NCI-H2196 (cell line): ENCODE measurements at regions not wholly inside any gene's neighbourhood (a gene's known extent, or its start where the extent isn't known, plus 50 kb on each side); places are given as distances from the start of the nearest gene placed in this dataset.

Source experiments
- DNase-seq: peaks from one replicate; lab custom pipeline; 2025; ENCODE audit not compliant: unreplicated experiment; lab: John Stamatoyannopoulos, UW

DNA sequence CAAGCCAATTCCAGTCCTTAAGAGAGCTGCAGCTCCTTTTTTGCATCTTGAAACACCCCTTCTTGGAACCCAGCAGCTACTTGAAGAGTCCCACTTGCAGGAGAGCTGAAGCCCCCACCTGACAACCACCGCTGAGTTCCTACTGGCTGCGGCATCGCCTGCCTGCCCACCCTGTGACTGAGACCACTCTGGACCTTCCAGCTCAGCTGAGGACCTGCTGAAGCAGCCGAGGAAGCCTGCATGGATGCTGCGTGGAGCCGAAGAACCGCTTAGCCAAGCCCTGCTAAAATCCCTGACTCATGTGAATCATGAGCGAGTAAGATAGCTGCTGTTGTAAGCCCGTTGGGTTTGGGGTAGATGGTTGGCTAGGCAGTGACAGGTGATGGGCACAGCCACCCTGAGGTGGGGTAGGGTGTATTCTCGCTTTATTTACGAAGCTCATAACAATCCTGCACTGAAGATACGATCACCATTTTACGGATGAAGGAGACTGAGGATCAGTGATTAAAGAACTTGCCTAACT lies 78.4 kb downstream of the INHBB start:
- no peak for DNase-seq

DNA sequence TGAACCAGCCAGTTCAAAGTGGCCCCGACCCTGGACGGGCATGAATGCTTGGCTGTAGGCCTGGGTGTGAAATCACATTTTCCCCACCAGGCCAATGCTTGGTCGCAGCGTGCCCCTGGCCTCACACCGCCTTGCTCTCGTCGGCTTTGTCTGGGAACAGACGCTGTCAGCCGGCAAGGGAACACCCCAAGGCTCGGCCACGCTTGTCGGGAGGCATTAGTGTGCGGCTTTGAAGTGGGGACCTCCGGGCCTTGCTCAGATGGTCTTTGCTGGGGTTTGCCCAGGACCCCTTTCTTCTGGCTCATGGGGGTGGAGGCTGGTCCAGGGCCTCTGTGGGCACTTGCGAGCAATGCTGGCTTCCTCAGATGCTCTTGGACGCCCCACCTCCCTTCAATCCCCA lies 79.1 kb downstream of the INHBB start:
- no peak for DNase-seq

DNA sequence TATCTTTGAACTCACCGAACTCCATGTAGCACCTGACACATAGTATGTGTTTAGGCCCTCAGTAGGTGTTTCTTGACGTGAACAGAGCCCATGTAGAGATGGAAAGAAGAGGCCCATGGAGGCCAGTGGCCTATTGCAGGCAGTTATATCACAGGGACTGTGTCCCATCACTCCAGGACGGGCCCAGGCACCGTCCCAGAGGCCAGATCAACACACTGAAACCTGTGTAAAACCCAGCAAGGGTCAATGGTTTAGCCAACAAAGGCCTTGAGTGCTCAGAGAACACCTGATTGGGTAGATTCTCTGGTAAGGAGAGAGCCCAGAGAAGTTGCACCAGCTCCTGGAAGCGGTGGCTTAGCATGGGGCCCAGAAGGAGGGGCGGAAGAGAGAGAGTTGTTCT lies 82.8 kb downstream of the INHBB start:
- no peak for DNase-seq

DNA sequence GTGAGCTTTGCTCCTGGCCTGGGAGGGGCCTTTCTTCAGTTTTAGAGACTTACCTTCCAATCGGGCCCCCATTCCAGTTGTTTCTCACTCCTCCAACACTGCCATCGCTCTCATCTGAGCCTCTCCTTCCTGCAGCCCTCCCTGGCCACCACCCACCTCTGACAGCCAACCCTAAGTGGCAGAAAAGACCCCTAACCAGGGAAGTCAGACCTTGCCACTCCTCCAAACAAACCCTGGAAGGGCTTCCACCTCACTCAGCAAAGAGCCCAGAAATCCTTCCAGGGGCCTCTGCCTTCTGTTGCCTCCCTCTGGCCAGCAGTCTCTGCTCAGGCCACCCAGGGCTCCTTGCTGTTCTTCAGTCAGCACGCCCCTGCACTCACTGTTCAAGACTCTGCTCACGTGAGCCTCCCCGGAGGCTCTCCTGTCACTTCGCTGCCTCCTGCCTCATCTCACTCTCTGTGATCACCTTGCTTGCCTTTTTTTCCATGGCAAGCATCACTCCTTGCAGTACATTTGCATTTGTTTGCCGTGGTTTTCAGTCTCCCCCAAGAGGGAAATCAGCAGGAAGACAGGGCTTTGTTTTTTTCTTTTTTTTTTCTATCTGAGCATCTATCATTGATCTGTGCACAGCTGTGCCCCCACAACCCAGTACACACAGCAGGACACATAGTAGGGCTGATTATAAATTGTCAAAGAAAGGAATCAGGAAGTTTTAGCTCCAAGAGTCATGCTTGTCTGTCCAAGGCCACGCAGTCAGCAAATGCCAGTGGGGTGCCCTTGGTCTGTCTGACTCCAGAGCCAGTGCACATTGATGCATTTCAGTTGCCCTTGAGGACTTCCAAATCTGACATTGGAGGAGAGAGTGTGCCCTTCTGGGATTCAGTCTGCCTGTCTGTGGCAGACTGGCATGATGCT lies 83.9 kb downstream of the INHBB start:
- DNase-seq = no peak

DNA sequence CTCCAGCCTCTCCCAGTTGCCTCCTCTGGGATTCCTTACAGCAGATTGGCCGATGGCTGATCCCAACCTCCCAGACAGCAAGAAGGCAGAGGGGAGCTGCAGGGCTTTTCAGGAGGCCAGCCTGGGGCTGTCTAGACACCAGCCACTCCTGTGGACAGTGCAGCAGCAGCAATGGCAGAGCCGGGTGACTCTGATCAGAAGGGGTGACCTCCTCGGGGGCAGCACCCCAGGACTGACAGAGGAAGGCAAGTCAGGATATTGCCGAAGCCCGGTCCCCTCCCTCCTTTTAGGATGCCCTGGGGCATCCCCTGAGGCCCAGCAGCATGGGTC lies 84.5 kb downstream of the INHBB start:
- DNase-seq = no peak

DNA sequence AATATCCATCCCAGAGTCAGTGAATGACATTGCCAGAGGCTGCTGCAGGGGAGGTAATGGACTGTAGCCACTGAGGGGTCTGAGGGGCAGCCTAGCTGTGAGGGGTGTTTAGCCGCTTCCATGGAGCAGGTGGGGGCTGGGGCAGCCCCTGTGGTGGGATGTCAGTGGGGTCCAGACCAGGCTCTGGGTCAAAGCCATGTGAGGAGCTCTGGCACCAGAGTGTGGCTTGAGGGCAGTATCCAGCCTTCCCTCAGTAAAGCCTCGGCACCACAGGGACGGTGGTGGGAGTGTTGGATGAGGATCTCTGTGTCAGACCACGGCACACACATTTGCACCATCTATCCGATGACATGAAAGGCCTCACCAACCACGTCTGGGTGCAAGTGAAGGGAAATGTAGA lies 85.0 kb downstream of the INHBB start:
- no peak for DNase-seq

DNA sequence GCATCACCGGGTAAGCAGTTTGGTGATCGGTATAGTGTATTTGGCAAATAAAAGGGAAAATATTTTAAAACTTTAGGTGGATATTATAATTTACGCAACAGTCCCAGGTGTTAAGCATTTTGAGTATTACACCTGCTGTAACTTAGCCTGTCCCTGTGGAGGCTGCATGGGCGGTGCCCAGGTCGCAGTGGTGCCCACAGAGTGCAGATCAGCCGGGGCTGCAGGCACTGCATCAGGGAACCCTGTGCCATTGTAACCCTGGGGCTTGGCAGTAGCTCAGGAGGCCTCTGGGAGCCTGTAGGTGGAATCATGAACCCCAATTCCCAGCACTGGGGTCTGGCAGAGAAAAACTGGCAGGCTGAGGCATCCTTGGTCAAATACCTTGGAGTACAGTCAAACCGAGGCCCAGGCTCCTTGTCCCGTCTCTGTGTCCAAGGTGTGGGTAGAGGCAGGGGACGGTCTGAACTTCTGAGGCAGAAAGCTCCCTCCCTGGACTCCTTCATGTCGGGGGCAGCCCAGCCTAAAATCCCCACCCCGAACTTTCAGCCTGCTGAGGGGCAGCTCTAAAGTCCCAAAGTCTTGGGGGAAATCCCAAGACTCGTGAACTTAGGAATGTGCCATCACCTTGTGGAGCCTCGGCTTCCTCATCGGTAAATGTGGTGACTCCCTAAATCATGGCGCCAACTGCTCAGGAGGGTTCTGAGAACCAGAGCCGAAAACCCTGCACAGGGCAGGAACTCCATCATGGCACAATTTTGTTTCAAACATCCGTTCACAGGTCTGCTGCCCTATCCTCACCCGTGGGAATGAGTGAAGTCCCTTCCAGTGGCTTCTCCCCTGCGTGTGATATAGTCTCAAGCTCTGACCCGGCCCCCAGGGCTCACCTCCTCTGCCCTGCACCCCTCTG lies 85.7 kb downstream of the INHBB start:
- no peak for DNase-seq

DNA sequence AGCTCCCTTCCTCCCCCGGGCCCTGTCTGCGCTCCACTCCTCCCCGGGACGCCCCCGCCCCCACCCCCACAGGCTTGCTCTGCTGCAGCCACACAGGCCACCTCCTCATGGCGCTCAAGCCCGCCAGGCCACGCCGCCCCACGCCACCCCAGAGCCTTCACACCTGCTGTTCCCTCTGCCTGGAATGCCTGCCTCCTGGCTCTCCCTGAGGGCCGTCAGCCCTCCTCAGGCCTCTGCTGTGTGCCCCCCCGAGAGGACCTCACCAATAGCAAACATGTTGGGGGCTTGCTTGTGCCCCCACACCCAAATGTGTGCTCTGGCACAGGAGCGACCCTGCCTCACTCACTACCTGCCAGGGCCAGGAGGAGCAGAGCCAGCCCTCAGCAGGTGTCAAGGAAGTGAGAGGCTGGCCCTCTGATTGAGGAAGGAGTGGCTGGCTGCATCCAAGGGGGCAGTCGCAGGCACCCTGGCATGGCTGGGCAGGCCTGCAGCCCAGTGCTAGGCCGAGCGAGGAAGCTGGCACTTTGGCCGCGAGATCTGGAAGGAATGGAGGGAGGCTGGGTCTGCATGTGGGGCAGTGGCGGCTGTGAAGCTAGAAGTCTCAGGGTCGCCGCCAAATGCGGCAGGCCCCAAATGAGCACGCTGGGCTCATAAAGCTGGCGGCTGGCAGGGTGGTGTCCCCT lies 86.5 kb downstream of the INHBB start:
- DNase-seq = peak; percentile 15

DNA sequence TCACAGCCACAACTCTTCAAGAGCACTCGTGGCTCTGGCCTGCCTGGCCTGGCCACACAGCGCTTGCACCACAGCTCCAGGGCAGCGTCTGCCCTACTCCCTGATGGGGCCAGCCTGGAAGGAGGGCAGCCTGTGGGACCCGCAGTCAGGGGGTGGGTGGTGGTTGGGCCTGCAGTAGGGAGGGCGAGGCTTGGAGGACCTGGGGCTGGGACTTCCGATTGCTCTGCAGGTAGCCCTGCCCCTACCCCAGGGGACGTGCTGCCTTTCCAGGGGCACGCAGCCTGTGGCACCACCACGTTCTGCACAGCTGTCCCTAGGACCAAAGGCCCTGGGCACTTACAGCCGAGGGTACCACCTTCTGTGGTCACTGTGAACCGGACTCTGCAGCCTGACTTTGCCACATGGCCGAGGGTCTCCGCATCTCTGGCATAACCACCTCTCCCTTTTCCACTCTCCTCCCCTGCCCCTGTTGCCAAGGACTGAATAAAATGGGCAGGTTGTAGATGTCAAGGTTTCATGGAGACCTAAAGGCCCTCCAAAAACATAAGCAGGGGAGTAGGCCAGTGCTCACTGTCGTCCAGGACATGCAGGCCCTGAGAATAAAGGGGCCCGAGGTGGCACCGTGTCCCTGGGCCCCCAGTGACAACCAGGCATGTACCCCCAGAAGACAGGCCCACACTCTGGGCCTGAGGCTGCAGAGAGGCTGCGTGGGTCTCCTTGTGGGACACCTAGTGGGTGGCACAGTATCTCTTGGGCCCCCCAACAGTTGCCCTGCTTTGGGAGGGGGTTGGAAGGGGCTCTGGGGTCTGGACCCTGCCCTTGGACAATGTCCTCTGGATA lies 87.3 kb downstream of the INHBB start:
- DNase-seq = no peak

DNA sequence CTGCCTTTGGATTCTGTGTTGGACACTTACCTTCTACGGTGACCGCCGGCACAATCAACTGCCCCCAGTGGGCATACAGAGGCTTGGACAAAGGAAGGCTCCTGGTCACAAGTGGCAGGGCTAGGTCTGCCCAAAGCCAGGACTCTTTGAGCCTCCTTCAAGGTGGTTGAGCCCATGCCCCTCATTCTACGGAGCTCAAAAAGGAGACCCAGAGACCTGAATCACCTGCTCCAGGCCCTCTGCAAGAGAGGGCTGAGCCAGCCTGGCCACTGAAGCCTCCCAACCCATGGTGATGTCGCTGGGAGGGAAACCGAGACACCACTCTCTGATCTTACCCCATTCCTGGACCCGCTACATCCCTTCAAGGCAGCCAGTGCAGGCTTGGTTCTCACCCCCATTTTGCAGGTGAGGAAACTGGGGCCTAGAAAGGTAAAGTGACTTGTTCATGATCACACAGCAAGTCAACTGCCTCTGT lies 87.9 kb downstream of the INHBB start:
- no peak for DNase-seq

DNA sequence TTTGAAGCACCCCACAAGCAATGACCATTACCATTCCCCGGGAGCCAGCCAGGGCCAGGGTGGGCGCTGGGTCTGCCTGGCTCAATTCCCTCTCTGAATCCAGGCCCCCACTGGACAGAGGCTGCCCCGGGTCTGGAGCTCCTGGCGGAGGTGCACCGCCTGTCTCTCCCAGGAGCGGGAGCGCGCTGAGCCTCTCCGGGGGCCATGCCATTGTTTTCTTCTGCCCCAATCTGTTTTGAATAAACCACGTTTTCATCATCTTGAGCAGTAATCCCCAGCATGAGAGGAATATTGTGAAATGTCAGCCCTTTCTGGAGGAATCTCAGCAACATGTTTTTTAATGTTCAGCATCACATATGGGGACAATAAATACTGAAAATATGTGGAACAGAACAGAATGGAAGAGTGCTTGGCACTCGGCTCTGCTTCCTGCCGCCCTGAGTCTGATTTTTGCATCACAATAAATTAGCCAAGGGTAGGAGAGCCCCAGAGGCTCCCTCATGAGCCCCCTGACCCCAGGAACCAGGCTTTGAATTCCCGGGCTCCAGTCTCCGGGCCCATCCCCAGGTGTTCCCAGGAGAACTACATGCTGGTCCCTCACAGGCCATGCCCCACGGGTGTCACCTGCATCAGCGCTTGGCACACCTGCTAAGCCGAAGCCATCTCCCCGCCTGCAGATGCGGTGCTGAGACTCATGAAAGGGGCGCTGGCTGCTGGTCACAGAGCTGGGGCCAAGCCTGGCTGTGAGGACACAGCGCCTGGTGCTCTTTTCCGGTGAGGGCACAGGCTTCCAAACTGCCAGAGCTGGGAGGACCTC lies 88.8 kb downstream of the INHBB start:
- DNase-seq = no peak

DNA sequence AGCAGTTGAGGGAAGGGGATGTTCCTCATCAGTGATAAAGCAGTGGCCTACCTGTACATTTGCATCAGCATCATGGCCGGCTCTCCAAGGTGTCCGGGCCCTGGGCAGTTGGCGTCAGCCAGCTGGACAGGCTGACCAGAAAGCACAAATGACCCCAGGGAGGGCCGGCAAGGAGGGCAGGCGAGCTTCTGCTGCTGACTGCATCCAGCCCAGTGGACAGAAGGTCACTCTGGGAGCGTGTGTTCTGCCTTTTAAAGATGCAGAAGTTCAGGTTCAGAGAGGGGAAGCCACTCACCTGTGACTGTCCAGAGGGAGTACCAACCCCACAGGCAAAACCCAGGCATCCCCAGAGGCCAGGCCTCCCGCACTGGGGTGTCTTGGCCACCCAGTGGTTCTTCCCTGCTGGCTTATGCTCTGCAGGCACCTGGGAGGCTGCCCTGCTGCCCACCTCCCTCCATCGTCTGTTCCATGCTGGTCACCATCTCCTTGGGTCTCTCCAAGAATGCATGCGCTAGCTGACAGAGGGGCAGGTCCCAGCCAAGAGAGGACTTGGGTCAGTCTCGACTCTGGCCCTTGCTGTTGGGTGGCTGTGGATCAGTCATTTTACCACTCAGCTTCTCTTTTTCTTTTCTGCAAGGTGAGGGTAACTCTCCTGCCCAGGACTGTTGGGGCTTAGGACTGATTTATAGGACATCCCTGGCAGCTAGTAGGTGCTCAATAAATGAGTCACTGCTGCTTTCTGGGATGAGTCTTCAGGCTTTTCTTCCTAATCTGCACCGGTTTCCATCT lies 89.9 kb downstream of the INHBB start:
- DNase-seq = no peak

DNA sequence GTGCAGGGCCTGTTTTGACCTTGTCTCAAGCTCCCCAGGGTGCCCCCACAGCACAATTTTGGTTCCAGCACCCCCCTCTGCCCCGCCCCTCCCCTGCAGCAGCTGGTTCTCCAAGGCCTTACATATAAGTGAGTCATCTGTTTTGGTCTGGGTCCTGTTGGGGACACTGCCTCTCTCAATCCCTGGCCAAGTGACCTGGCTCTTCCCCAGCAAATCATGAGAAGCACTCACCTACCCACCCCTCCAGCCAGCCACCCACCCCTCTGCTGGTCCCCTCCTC lies 90.5 kb downstream of the INHBB start:
- no peak for DNase-seq

DNA sequence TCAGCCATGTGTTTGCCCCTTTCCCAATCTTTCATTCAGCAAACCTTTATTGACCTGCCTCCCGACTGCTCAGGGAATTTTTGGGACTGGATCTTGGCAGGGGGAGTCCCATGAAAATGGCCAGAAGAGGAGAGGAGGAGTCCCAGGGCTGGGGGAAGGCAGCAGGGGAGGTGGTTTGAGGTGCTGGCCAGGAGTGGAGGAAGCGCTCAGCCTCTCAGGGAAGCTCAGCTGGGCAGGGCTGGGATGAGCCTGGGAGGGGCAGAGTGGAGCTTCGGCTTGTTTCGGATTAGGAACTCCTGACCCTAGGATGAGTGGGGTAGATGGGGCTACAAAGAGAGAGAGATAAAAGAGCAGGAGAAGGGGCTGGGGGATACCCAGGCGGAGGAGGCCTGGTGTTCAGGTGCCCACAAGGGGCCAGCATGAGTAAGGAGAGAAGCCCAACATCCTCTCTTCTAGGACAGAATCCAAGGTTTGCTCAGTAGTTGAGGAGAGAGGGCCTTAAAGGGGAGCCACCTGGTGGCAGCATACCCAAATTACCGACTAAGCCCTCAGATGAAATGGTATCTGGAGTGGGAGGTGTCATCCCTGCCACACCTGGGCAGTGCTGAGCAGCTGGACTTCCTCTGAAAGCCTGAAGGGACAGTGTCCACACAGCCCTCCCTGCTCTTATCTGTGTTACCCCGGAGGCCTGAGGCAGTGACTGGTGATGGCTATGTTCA lies 91.1 kb downstream of the INHBB start:
- peak; percentile 77 for DNase-seq

DNA sequence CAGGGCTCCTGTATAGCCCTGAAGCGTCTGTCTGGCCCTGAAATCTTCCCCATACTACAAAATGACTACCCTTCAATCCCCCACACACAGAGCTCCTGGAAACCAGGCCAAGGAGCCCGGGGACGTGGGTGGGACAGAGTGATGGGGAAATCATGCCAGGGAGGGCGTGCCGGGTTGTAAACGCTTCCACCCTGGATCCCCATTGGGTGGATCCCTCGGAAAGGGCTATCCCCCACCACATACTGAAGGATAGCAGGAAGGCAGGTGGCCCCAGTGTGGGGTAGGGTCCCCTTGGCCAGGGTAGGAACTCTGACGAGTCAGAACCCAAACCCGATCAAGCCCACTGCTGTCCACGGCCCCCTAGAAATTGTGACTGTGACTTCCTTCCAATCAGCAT lies 91.7 kb downstream of the INHBB start:
- no peak for DNase-seq

DNA sequence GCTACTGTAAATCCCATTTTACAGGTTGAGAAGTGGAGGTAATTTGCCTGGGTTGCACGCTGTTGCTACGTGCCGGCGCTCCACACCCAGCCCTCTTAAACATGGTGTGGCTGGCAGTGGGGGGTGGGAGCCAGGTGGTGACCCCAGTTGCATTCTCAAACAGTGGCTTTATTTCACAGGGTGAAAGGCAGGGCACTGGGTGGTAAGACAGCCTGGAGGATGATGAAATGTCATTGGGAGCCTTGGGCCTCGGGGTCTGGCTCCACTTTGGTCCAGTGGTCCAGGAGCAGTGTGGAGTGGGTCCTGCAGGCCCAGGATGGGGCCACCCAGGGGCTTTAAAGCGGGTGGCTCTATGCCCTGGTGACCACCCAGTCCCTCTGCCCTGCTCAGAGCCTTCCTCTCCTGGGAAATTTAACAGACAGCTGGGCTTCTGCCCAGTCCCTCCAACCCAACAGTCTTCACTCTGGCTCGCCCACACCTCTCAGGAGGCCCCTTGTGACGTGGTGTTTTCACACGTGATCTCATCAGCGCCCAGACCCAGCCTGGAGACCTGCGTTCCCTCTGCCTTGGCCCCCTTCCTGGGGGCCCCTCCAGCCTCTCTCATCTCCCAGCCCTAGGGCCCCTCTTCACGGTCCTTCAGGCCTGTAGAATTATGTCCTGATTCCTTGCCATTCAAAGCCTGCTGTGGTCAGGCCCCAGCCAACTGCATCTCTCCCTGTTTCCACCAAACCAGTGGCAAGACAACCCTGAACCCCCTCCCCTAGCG lies 92.5 kb downstream of the INHBB start:
- no peak for DNase-seq

DNA sequence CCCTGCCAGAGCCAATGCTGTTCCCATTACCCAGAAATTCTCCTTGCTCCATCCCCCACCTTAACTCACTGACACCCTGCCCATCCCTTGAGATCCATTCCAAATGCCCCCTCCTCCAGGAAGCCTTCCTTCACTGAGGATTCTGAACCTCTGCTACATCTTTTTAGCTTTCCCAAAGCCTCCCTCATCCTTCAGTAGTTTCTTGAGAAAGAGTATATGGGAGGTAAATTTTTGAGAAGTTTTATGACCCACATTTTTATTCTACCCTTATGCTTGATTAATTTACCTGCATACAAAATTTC lies 93.1 kb downstream of the INHBB start:
- no peak for DNase-seq
